Lower leg skin (tissue), 3 donors: ENCODE measurements at regions not wholly inside any gene's neighbourhood (a gene's known extent, or its start where the extent isn't known, plus 50 kb on each side); places are given as distances from the start of the nearest gene placed in this dataset.

Experiments used
- POLR2A ChIP-seq, 2 donors: fragments of 450-650 bp; IDR thresholded peaks; one replicate each; pipeline ENCODE4 v1.6.1; 2016 to 2017; ENCODE audit warnings: antibody characterized with exemption in 2 of 2, mild to moderate bottlenecking in 1 of 2, moderate library complexity in 1 of 2
- TF ChIP-seq, protein P1 (sequence below), 3 donors: fragments of 450-650 bp; IDR thresholded peaks; one replicate each; pipeline ENCODE4 v1.5.1; 2016; ENCODE audit warnings: antibody characterized with exemption in 3 of 3, mild to moderate bottlenecking in 3 of 3, moderate library complexity in 2 of 3

DNA sequence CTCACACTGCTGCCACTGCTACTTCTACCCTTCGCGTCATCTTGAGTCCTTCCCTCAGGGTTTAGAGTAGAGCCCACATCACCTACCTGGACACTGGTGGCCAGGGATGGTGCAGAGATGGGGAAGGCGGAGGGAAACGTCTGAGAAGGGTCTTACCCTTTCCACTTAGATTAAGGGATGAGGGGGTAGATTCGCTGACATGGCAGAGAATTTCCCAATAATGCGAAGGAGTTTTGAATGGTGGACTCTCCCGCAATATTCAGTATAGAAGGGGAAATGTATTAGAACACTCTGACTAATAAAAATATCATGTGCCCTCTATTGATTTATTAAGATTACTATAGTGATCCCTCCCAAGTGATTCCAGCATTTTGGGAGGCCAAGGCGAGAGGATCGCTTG, 209.5 kb upstream of the KIAA1217 start:
- TF ChIP-seq, protein P1, sequence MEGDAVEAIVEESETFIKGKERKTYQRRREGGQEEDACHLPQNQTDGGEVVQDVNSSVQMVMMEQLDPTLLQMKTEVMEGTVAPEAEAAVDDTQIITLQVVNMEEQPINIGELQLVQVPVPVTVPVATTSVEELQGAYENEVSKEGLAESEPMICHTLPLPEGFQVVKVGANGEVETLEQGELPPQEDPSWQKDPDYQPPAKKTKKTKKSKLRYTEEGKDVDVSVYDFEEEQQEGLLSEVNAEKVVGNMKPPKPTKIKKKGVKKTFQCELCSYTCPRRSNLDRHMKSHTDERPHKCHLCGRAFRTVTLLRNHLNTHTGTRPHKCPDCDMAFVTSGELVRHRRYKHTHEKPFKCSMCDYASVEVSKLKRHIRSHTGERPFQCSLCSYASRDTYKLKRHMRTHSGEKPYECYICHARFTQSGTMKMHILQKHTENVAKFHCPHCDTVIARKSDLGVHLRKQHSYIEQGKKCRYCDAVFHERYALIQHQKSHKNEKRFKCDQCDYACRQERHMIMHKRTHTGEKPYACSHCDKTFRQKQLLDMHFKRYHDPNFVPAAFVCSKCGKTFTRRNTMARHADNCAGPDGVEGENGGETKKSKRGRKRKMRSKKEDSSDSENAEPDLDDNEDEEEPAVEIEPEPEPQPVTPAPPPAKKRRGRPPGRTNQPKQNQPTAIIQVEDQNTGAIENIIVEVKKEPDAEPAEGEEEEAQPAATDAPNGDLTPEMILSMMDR (IDR thresholded peaks at IDR 0.05), result no peak
- TF ChIP-seq POLR2A (IDR thresholded peaks at IDR 0.05), result no peak
